GM21526 (cell line): ENCODE measurements at regions not wholly inside any gene's neighbourhood (a gene's known extent, or its start where the extent isn't known, plus 50 kb on each side); places are given as distances from the start of the nearest gene placed in this dataset.

Experiments
- ATAC-seq: cut with Tn5 transposase; IDR thresholded peaks from one replicate; pipeline ENCODE4 v1.9.1; 2021; ENCODE audit warnings: moderate library complexity; ENCODE audit not compliant: unreplicated experiment, low FRiP score

GRCh38 chr4:161237495-161237894 is 926.3 kb downstream of the FSTL5 start:
- ATAC-seq = no peak

DNA sequence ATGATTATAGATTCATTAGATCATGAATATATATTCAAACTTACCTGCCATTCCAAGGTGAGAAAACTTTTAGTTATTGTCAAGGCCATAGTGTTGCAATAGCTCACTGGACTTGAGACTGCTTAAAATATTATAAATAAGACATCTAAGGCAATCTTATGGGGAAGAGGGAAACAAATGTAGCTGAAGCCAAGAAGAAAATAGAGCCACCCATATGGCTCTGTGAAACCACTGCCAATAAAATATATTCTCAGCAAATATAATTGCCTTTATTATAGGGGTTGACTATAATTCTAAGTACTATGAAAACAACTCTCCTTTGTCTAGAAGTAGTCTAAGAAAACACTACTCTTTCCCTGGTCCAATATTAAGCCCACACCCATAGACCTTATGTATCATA is 938.5 kb downstream of the FSTL5 start:
- no peak for ATAC-seq

DNA sequence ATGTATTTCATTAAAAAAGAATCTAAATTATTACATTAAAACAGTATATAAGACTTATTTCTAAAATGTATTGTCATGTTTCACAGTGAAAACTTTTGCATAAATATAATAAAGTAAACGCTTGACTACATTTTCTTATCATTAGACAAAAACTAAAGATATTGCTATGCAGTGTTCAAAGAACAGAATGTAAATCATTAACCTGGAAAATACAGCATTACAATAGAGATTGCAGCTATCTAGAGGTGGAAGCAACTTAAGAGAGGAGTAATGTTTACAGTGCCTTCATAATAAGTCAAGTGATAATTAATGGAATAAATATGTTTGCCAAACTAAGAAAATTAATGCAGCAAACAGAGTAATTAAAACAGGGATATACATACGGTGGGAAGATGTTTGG is 940.9 kb downstream of the FSTL5 start:
- ATAC-seq = no peak

- ATAC-seq = no peak
Observed at GRCh38 chr4:161208564-161208963, 955.2 kb downstream of the FSTL5 start.

DNA sequence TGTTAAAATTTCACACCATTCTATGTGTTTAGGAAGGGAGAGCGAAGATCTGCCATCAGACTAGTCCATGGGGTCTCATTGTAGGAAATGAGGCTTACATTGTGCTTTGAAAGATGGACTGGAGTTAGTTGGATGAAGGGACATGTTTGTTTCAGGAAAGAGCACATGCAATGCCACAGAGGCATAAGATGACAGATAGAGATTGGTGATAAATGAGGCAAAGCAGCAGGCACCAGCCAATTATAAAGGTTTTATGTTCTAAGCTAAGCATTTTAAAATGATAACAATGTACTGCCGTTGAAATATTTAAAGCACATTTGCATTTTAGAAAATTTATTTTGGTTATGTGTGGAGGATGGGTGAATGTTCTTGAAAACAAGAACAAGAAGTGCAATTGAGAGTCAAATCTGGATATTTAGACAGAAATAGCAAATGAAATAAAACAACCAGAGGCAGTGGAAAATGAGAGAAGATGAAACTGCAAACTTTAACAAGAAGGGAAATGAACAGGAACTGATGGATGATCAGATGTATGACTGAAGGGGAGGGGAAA is 957.2 kb downstream of the FSTL5 start:
- ATAC-seq = no peak

GRCh38 chr4:161203865-161204264 is 959.9 kb downstream of the FSTL5 start:
- no peak for ATAC-seq

- no peak for ATAC-seq
Observed at GRCh38 chr4:161197912-161198311, 965.9 kb downstream of the FSTL5 start.

- no peak for ATAC-seq
Observed at GRCh38 chr4:161197474-161197873, 966.3 kb downstream of the FSTL5 start.

DNA sequence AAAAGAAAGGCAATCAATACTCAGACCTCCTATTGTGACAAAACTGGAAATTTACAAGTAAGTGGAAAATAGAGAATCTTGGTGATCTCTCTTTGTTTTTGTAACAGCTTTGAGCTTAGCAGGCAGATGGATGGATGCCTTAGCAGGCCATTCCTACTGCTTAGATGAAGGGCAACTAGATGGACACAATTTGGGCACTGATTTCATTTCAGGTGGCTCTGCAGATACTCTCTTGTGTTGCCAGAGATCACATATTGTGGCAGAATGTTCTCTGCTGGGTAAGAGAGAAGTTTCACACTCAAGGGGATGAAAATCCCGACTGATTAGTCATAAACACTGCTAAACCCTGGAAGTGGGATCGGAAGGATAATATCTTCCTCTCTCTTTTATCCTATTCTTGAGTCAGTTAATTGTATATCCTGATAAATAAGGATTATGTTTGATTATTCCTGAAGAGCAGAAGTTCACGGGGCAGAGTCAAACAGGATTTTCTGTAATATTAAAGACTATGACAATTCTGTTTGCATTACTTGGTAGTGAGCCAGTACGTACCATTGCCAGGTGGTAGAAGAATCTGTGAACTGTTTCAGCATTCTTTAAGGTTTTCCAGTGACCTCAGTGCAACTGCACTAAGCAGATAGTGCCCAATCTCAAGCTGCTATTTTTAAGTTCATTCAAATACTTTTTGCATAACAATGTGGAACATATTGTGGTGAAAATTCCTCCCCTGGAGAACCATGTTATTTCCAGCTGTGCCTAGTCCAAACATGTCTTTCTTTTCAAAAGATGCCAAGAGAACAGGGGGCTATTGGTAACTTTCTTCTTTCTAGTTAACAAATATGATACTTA is 974.3 kb downstream of the FSTL5 start:
- no peak for ATAC-seq

- no peak for ATAC-seq
Observed at GRCh38 chr4:161188578-161188977, 975.2 kb downstream of the FSTL5 start.

DNA sequence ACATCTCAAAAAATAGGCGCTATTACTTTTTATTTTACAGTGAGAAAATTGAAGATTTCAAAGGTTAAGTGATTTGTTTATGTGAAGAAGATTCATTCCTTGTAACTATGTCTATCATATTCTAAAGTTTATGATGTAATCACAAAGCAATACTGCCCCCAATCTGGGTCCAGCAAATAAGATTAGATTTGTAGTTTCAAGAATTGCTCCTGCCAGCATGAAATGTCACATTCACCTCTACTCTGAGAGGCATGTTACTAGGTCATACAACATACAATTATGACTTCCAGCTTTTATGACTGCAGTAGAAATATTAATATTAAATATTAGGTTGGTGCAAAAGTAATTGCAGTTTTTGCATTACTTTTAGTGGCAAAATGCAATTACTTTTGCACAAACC is 976.2 kb downstream of the FSTL5 start:
- no peak for ATAC-seq

DNA sequence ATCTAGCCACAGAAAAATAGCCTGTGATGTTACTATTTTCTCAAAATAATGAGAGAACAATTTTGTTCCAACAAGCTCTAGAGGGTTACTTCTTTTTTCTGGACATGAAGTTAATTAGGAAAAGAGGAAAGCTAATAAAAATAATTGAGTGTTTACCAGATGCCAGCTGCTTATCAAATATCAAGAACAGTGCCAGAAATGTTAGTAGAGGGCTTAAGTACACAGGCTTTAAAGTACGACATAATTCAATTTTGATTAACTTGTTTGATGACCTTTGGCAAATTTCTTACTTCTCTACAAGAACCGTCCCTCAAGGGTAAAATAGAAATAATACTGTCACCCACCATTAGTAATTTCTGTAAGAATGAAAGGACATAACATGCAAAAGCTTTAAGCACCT is 977.0 kb downstream of the FSTL5 start:
- ATAC-seq = no peak

GRCh38 chr4:161186012-161186411 is 977.8 kb downstream of the FSTL5 start:
- ATAC-seq = no peak

- no peak for ATAC-seq
Observed at GRCh38 chr4:161183729-161184128, 980.1 kb downstream of the FSTL5 start.

DNA sequence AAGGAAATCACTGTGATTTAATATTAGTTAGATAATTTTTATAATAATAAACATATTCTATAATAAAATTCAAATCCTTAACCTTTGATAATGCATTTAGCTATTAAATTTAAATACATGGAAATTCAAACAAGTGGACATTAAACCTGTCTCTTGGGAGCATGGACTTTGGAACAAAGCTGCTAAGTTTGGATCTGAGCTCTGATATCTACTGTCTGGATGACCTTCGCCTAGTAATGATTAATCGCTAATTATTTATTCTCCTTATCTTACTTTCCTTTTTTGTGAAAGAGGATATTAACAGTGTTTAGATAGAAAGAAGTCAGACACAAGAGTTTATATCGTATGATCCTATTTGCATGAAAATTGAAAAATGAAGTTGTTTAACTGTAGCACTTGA is 980.9 kb downstream of the FSTL5 start:
- ATAC-seq = no peak

DNA sequence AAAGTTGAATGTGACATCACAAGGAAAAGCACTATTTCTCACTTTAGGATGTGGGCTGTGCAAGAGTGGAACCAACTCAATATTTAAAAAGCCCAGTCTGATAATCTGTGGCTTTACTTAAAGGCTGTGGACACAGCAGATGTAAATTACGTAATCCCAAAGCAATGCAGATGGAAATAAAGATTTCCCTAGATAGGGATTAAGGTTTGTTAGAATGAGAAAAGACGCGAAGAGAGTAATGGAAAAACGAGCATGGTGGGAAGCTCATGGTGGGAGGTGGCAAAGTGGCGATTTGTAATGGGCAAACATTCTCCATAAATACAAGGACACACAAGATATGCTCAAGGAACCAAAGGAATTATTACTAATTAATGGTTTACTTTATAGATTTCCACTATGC is 985.5 kb downstream of the FSTL5 start:
- ATAC-seq = no peak

DNA sequence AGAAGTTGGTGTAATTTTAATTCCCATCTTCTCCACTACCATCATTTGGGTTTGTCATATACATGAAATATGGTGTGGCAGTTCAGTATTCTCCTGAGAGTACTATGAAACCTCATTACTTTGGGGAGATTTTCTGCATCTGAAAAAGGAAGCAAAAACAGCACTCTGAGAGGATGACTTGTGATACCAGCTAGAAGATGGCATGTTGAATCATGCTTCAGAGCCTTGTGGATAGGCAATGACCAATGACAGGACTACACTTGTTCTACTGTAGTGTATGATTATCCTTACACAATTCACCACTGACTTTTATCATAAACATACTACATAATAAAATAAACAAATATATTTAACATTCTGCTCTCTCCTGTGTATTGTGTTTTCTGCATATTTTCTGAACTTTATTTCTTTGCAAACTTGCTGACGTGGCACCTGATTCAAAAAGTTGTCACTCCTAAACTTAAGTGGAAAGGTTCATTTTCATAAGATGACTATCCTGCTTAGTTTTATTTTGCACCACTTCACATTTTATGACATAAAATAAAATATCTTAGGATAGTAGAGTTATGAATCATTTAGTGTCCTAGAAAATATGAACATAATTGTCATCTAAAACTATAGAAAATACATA is 991.3 kb downstream of the FSTL5 start:
- ATAC-seq = no peak

DNA sequence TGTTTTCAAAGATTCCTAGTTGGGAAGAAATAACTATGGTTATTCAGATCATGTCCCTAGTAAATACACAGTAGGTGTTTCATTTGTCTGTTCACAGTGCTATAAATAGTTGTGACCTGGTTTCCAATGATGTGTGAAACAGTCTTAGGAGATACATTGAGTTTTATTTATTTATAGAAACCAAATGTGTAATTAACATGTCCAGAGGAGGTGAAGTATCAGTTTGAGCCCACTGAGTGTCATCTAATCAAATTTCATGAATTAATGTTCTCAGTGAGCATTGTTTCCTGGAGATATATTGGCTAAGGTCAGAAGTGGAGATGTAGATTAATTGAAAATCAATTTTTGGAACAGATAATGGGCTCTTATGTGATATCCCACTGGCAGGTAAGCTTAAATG is 996.3 kb downstream of the FSTL5 start:
- ATAC-seq = no peak

DNA sequence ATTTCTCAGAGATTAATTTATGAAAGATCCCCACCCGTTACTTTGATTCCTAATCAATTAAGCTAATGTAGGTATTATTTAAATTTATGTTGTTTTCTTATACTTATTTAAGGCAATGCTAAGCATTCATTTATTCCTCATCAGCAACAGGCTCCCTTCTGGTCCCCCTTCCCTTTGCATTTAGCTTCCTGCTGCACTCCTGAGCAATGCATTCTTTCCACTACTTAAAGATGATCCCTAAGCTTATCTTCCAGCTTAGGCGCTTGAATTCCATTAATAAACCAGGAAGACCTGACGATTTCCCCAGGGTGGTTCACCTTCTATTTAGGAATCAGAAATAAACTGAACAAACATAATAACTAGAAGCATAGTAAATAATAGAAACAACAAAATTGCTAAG is 1003.1 kb downstream of the FSTL5 start:
- no peak for ATAC-seq

- no peak for ATAC-seq
Observed at GRCh38 chr4:161148051-161148450, 1015.7 kb downstream of the FSTL5 start.

GRCh38 chr4:161143375-161143774 is 1020.4 kb downstream of the FSTL5 start:
- no peak for ATAC-seq

DNA sequence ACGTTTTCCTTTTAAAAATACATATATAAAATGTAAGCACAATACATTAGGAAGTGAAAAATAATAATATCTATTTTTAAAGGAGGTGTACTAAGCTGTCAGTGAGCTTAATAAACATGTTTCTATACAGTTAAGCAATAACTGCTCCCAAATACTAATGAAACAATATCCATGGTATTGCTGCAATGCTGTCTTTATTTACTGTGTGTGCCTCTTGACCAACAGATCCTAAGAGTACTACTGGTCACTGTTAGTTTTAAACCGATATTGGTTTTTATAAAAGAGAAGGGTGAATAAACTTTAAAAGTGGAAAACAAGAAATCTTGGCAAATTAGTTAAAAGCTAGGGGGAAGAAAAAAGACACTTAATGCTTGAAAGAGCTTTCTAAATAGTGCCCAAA is 1029.0 kb downstream of the FSTL5 start:
- ATAC-seq = no peak
